ENCODE measurements at regions not wholly inside any gene's neighbourhood (a gene's known extent, or its start where the extent isn't known, plus 50 kb on each side); places are given as distances from the start of the nearest gene placed in this dataset.
"Not testable (repeated sequence)": the region's sequence is repeated elsewhere in the genome, so short reads cannot be mapped to it uniquely, and the experiment has no call there.

DNA sequence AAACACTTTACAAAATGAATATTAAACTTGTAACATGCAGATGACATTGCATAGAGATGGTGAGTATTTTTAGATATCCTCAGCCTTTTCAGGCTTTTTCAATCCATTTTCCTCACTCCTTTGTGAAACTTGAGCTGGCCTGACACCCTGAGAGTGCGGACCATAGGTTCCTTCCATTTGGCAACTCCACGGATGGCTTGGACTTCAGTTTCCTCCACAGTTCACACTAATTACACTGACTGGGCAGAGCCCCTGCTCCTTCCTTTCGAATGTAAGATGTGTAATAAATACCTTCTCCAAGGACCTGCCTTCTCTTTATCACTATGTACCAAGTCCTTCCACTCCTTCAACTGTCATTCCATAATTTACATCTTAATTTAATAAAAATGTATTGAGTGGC lies 141.7 kb upstream of the LRIG1 start:
- peaks cover 0 to 27% (median 10%) of the 10 kb centered on the region in 12 donors for H3K9me3 ChIP-seq
- no peaks in the 10 kb centered on the region for H3K4me1 ChIP-seq
- no peak overlapping the region for H3K27ac ChIP-seq
- TF ChIP-seq, protein P1, sequence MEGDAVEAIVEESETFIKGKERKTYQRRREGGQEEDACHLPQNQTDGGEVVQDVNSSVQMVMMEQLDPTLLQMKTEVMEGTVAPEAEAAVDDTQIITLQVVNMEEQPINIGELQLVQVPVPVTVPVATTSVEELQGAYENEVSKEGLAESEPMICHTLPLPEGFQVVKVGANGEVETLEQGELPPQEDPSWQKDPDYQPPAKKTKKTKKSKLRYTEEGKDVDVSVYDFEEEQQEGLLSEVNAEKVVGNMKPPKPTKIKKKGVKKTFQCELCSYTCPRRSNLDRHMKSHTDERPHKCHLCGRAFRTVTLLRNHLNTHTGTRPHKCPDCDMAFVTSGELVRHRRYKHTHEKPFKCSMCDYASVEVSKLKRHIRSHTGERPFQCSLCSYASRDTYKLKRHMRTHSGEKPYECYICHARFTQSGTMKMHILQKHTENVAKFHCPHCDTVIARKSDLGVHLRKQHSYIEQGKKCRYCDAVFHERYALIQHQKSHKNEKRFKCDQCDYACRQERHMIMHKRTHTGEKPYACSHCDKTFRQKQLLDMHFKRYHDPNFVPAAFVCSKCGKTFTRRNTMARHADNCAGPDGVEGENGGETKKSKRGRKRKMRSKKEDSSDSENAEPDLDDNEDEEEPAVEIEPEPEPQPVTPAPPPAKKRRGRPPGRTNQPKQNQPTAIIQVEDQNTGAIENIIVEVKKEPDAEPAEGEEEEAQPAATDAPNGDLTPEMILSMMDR (IDR thresholded peaks at IDR 0.05) = no peak
- TF ChIP-seq POLR2A (IDR thresholded peaks at IDR 0.05) = no peak
- intact Hi-C loops (cut with DNase I) = no loop called here
- 67 to 84% (median 70%) methylated on average over 3 of the region's 3 CpGs for WGBS, 4 donors
- no peaks in the 10 kb centered on the region for H3K36me3 ChIP-seq
- no peak overlapping the region for H3K4me3 ChIP-seq
- H3K27me3 ChIP-seq = no peaks in the 10 kb centered on the region
- ATAC-seq = no peak
- no peak for DNase-seq

GRCh38 chr3:66644549-66644948 lies 143.7 kb upstream of the LRIG1 start:
- no peak for DNase-seq
- H3K4me1 ChIP-seq = no peaks in the 10 kb centered on the region
- intact Hi-C loops (cut with DNase I) = no loop called here
- no peaks in the 10 kb centered on the region for H3K36me3 ChIP-seq
- ATAC-seq = no peak
- no peaks in the 10 kb centered on the region for H3K27me3 ChIP-seq
- H3K27ac ChIP-seq = no peak overlapping the region
- no peak for TF ChIP-seq POLR2A (IDR thresholded peaks at IDR 0.05)
- TF ChIP-seq, protein P1 (IDR thresholded peaks at IDR 0.05) = no peak
- H3K9me3 ChIP-seq = peaks cover 0 to 27% (median 10%) of the 10 kb centered on the region in 12 donors
- H3K4me3 ChIP-seq = no peak overlapping the region

DNA sequence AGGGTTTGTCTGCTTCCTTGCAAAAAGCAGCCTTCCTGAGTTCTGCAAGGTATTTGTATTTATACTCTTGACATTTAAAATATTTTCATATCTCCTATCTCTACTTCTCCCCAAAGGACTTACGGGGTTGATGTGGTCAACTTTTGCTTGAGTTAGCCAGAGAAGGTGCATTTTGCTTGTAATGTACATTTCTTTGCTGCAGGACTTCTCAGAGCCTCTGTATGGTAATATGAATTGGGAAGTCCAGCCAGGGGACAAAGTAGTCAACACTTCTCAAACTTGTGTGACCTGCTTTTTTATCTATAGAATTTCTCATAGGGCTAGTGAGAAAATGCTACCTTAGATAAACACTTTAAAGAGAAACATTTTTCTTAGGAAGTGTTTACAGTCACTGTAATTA lies 148.2 kb upstream of the LRIG1 start:
- Histone ChIP-seq H3K27ac (no peak overlapping the region), H3K27me3 (no peaks in the 10 kb centered on the region), H3K4me3 (no peak overlapping the region), H3K4me1 (no peaks in the 10 kb centered on the region), H3K9me3 (peaks cover 0 to 26% (median 10%) of the 10 kb centered on the region in 12 donors), H3K36me3 (no peaks in the 10 kb centered on the region)
- WGBS, 4 donors = 78 to 96% (median 86%) methylated on average over 1 of the region's 1 CpG
- intact Hi-C loops (cut with DNase I) = no loop called here
- ATAC-seq = no peak
- TF ChIP-seq POLR2A (IDR thresholded peaks at IDR 0.05) = no peak
- TF ChIP-seq, protein P1 (IDR thresholded peaks at IDR 0.05) = no peak
- DNase-seq = no peak

DNA sequence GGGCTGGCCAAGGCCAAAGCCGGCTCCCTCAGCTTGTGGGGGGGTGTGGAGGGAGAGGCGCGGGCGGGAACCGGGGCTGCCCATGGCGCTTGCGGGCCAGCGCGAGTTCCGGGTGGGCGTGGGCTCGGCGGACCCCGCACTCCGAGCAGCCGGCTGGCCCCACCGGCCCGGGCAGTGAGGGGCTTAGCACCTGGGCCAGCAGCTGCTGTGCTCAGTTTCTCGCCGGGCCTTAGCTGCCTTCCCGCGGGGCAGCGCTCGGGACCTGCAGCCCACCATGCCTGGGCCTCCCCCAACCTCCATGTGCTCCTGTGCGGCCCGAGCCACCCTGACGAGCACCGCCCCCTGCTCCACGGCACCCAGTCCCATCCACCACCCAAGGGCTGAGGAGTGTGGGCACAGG lies 150.7 kb upstream of the LRIG1 start:
- DNase-seq; H3K27me3 ChIP-seq; H3K27ac ChIP-seq; ATAC-seq; H3K36me3 ChIP-seq; H3K4me3 ChIP-seq; intact Hi-C loops (cut with DNase I); H3K9me3 ChIP-seq; H3K4me1 ChIP-seq: not testable (repeated sequence)
- 90 to 97% (median 95%) methylated on average over 11 to 29 of the region's 29 CpGs for WGBS, 4 donors

- intact Hi-C loops (cut with DNase I); H3K4me1 ChIP-seq; H3K27ac ChIP-seq; H3K9me3 ChIP-seq; H3K27me3 ChIP-seq; H3K36me3 ChIP-seq; ATAC-seq; H3K4me3 ChIP-seq; DNase-seq: not testable (repeated sequence)
- WGBS, 4 donors = 93 to 98% (median 95%) methylated on average over 4 of the region's 4 CpGs
These were observed 151.3 kb upstream of the LRIG1 start for GRCh38 chr3:66652100-66652499.

Measured in heart left ventricle (tissue), 16 donors.